NT2/D1 (cell line): ENCODE measurements at regions not wholly inside any gene's neighbourhood (a gene's known extent, or its start where the extent isn't known, plus 50 kb on each side); places are given as distances from the start of the nearest gene placed in this dataset.
"Not testable (repeated sequence)": the region's sequence is repeated elsewhere in the genome, so short reads cannot be mapped to it uniquely, and the experiment has no call there.

Experiments
- SUZ12 ChIP-seq: IDR thresholded peaks from 2 replicates; pipeline ENCODE4 v1.6.1; 2011; ENCODE audit not compliant: insufficient read length, insufficient read depth; ENCODE audit errors: extremely low read depth
- YY1 ChIP-seq: IDR thresholded peaks from 2 replicates; pipeline ENCODE4 v1.6.1; 2011; ENCODE audit not compliant: insufficient read length, insufficient read depth
- ZNF274 ChIP-seq: IDR thresholded peaks from 2 replicates; pipeline ENCODE4 v1.6.1; 2011; ENCODE audit warnings: mild to moderate bottlenecking, low read depth, low read length

- TF ChIP-seq YY1, ZNF274, SUZ12: not testable (repeated sequence)
These were observed 57.5 kb upstream of the DNAJC1 start for GRCh38 chr10:22060984-22061383.
